Esophagus squamous epithelium (tissue), 4 donors: ENCODE measurements at regions not wholly inside any gene's neighbourhood (a gene's known extent, or its start where the extent isn't known, plus 50 kb on each side); places are given as distances from the start of the nearest gene placed in this dataset.

Experiments
- POLR2A ChIP-seq, 4 donors: fragments of 450-650 bp; IDR thresholded peaks; one replicate each; pipeline ENCODE4 v1.6.1; 2017; ENCODE audit warnings: antibody characterized with exemption in 4 of 4, mild to moderate bottlenecking in 4 of 4, moderate library complexity in 3 of 4
- TF ChIP-seq, protein P1 (sequence below), 6 experiments: fragments of 450-650 bp in 4 of 6; fragments of 200-600 bp in 2 of 6; sonication (generic) in 2 of 6; IDR thresholded peaks; one replicate each; pipeline ENCODE4 v1.5.1; 2016 to 2019; ENCODE audit warnings: antibody characterized with exemption in 6 of 6, mild to moderate bottlenecking in 4 of 6, moderate library complexity in 4 of 6

DNA sequence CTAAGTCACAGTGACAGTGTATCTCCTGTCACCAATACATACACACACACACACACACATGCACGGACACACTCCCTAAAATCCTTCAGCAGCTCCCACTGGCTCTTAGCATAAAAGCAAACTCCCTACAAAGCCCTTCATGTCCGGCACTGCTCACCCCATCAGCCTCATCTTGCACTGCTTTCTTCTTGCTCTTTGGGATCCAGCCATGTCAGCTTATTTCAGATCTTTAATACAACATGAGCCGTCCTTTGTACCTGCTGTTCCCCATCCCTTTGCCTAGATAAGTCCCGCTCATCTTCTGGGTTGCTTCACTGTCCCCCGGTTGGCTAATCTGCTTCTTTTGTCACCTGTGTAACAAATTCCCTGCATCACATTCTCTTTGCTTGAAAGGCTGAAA is 82.1 kb upstream of the VAV3 start:
- TF ChIP-seq, protein P1, sequence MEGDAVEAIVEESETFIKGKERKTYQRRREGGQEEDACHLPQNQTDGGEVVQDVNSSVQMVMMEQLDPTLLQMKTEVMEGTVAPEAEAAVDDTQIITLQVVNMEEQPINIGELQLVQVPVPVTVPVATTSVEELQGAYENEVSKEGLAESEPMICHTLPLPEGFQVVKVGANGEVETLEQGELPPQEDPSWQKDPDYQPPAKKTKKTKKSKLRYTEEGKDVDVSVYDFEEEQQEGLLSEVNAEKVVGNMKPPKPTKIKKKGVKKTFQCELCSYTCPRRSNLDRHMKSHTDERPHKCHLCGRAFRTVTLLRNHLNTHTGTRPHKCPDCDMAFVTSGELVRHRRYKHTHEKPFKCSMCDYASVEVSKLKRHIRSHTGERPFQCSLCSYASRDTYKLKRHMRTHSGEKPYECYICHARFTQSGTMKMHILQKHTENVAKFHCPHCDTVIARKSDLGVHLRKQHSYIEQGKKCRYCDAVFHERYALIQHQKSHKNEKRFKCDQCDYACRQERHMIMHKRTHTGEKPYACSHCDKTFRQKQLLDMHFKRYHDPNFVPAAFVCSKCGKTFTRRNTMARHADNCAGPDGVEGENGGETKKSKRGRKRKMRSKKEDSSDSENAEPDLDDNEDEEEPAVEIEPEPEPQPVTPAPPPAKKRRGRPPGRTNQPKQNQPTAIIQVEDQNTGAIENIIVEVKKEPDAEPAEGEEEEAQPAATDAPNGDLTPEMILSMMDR (IDR thresholded peaks at IDR 0.05) = no peak
- TF ChIP-seq POLR2A (IDR thresholded peaks at IDR 0.05) = no peak
